GM12873 (cell line): ENCODE measurements at regions not wholly inside any gene's neighbourhood (a gene's known extent, or its start where the extent isn't known, plus 50 kb on each side); places are given as distances from the start of the nearest gene placed in this dataset.

Experiments
- TF ChIP-seq, protein P1 (sequence below): IDR thresholded peaks from 2 replicates; pipeline ENCODE4 v1.5.1; 2012; ENCODE audit warnings: low read depth, mild to moderate bottlenecking, moderate library complexity, low read length, control low read depth; ENCODE audit not compliant: insufficient read depth; ENCODE audit errors: missing control alignments

DNA sequence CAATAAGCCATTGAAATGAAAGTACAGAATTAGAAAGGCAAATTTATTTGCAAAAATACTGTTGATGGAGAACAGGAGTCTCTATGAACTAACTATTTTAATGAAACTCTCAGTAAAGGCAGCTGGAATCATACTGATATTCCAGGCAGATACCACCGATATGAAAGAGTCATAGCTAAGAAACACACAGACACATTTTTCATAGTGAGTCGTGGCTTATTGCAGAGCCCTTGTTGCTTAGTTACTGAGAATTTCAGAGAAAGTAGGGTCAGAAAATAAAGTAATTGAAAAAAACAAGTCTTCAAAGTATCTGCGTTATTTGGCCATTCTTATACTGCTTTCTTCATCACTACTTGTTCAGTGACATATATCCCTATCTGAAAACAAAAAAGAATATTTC lies 1890.9 kb downstream of the PCDH9 start:
- TF ChIP-seq, protein P1, sequence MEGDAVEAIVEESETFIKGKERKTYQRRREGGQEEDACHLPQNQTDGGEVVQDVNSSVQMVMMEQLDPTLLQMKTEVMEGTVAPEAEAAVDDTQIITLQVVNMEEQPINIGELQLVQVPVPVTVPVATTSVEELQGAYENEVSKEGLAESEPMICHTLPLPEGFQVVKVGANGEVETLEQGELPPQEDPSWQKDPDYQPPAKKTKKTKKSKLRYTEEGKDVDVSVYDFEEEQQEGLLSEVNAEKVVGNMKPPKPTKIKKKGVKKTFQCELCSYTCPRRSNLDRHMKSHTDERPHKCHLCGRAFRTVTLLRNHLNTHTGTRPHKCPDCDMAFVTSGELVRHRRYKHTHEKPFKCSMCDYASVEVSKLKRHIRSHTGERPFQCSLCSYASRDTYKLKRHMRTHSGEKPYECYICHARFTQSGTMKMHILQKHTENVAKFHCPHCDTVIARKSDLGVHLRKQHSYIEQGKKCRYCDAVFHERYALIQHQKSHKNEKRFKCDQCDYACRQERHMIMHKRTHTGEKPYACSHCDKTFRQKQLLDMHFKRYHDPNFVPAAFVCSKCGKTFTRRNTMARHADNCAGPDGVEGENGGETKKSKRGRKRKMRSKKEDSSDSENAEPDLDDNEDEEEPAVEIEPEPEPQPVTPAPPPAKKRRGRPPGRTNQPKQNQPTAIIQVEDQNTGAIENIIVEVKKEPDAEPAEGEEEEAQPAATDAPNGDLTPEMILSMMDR, result no peak

DNA sequence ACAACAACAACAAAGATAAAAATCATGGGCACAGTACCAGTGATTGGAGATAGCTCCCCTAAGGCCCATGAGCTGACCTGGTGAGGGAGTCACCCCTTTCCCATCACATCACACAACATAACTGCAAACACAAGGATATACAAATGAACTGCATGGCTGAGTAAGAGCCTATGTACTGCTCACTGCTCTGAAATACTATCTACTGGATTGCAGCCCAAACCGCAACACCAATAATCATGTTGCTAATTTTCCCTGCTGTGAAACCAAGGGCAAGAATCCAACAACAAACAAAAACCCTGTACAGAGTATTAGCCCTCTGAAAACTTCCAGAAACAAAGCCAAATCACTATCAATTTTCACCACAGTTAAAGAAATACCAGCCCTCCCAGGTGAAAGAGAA lies 1893.2 kb downstream of the PCDH9 start:
- TF ChIP-seq, protein P1, result no peak

DNA sequence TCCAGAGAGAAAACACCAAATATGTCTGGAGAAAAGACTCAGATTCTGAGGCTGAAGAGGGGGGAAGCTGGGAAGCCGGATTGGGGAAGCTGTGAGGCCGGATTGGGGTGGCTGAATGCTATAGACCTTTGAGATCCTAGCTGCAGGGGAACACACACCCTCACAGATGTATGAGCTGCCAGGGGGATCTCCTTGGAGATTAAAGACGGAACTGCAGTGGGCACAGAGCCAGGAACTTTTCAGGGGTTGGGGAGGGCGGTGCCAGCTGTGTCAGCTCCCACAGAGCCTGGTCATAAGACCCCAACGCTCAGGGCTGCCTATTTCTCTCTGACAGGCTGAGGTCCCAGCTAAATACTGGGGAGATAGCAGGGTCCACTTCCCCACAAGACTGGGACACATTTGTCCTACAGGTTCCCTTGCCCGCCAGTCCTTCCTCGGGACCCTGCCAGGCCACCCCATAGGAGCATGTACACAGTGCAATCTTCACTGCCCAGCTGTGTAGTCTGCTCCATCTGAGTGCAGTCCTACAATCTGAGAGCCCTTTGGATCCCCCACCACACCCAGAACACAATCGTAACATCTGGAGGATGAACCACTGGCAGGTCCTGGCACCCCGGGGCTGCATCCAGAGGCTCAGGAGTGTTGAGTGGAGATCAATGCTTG lies 1893.9 kb downstream of the PCDH9 start:
- TF ChIP-seq, protein P1, result no peak

DNA sequence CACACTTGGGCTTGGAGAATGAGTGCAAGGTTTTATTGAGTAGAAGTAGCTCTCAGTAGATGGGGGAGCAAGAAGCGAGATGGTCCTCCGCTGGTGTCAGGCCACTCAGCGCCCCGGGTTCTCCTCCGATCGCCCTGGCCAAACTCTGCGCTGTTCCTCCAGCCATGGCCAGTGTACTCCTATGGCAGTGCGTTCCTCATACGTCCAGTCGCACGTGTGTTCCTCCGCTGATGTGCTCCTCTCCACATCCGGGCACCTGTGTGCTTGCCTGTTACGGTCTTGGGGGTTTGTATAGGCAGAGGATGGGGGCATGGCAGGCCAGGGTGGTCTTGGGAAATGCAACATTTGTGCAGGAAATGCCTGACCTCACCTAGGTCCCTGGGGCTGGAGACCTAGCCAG lies 1899.4 kb downstream of the PCDH9 start:
- TF ChIP-seq, protein P1, result no peak

DNA sequence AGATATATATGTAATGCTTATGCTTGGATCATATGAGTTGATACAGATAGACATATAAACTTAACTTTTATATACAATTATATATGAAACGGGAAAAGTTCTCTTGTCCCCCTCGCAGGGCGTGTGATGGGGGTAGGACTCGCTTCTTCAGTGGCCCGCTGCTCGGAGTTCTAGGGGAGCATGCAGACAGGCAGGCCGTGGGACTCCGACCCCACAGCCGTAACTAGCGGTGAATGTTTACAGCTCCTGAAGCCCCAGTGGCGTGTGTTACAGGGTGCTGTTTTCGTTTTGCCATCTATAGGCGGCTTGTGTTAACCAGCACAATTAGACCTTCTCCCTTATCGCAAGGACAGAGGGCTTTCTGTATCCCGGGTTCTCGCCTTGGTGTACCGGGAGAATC lies 1899.8 kb downstream of the PCDH9 start:
- TF ChIP-seq, protein P1, result no peak

DNA sequence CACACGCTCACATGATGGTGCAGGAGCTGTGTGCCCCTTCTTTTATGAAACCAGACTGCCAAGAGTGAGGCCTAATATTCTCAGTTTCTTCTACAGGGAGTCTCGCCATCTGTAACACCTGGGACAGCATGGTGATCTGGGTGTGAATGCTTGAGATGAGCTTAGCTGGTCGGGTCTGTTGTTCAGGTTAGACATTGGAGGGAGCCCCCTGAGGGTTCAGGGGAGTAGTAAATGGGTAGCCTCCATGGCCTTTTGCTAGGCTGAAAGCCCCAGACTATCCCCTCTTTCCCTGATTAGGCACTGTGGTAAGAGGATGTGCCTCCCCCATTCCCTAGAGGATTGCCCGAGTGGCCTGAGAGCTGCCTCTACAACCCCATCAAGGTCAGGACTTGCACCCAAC lies 1916.1 kb downstream of the PCDH9 start:
- TF ChIP-seq, protein P1, result no peak

DNA sequence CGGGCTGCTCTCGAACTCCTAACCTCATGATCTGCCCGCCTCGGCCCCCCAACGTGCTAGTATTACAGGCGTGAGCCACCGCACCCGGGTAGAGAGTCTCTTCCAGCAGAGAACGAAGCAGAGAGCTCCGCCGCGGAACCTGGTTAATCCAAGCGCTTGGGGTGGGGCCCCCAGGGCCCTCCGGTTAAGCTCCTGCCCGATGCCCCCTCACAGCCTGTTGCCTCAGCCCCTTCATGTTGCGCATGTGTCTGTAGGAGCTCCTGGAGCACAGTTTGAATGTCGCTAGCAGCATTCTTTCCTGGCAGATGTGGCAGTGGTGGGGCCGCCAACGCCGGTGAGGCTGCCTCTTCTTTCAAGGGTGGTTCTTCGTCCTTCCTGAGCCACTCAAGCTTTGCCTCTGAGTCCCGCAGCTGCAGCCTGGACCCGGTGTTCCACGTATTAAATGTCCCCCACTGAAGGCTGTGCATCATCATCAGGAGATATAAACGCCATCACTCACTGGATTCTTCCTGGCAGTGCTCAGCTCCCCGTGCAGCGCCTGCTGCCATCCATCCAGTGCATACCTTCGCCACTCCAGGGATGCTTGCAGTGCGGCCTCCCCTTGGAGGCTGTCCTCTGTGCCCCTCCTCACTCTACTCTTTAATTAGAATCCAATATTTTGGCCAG lies 1919.3 kb downstream of the PCDH9 start:
- TF ChIP-seq, protein P1, result no peak
